Left renal cortex interstitium (tissue), 4 donors: ENCODE measurements at regions not wholly inside any gene's neighbourhood (a gene's known extent, or its start where the extent isn't known, plus 50 kb on each side); places are given as distances from the start of the nearest gene placed in this dataset.
A peak's percentile ranks its signal among the peaks of the same experiment; 100 is the strongest.
"Not testable (repeated sequence)": the region's sequence is repeated elsewhere in the genome, so short reads cannot be mapped to it uniquely, and the experiment has no call there.

Source experiments
- DNase-seq, 4 donors: peaks; one replicate each; pipeline ENCODE4 v3.0.0-alpha.2; 2013; ENCODE audit warnings: low read depth in 4 of 4, low spot score in 2 of 4, missing footprints in 1 of 4

DNA sequence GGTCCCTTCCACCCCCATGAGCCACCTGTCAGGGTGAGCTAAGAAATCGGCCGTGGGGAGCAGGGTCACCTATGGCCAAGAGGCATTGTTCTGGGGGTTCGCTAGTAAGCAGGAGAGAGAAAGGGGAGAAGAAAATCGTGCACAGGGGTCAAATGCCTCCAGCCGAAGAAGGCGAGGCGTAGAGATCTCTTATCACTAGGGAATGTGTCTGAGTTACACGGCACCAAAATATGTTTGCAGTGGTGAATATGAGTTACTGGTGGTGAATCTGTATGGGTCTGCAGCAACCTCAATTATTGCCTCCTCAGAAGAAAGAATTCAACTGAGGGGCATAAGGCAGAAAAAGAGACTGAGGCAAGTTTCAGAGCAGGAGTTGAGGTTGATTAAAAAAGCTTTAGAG, 54.2 kb upstream of the RABGAP1L start:
- DNase-seq = no peak

DNA sequence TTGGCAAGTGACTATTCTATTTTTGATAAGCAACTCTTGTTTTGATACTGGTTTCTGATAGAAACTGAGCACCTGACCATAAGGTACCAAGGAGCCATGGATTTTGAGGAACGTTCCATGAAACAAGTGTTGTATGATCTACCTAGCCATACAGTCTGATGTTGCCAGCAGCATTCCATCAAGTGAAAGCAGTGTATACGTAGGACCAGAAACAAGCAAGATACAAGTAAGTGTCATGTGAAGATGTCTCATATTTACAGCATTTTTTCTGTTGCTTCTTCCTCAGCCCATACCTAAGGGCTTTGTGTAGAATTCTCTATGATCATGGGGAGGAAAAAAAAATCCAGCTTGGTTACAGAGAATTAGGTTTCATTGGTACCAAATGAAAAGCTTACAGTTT, 55.6 kb upstream of the RABGAP1L start:
- DNase-seq = no peak

DNA sequence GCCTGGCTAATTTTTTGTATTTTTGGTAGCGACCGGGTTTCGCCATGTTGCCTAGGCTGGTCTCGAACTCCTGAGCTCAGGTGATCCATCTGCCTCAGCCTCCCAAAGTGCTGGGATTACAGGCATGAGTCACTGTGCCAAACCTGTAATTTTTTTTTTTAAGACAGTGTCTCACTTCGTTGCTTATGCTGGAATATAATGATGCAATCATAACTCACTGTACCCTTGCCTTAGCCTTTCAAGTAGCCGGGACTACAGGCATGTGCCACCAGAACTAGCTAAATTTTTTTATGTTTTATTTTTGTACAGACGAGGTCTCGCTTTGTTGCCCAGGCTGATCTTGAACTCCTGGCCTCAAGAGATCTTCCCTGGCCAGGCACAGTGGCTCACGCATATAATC, 57.3 kb upstream of the RABGAP1L start:
- DNase-seq = not testable (repeated sequence)

DNA sequence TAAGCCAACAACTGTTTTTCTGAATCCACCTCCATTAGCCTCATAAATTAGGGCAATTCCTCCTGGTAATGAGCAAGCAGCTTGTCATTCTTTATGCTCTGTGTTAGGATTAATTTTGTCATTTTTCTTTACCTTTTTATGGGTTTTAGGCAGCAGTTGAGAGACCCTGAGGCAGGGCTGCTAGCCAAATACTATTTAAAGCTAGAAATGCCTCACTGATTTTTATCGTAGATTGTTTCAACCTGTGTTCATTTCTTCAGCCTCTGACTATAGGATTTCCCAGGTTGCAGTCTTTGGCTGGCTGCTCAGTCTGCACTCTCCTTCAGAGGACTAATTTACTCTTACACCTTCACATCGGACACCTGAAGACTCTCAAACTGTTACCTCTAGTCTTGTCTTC, 61.9 kb upstream of the RABGAP1L start:
- DNase-seq = no peak

DNA sequence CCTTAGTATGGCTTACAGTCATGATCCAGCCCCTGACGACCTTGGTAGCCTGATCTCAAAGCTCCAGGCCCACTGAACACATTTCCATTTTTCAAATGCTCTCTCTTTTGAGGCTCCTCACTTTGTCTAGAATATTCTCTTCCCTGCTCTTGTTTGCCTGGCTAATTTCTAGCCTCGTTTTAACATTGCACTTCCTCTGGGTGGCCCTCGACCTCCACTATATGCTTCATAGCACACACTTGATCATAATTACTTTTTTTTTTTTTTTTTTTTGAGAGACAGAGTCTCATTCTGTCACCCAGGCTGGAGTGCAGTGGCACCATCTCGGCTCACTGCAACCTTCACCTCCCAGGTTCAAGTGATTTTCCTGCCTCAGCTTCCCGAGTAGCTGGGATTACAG, 65.5 kb upstream of the RABGAP1L start:
- not testable (repeated sequence) for DNase-seq

DNA sequence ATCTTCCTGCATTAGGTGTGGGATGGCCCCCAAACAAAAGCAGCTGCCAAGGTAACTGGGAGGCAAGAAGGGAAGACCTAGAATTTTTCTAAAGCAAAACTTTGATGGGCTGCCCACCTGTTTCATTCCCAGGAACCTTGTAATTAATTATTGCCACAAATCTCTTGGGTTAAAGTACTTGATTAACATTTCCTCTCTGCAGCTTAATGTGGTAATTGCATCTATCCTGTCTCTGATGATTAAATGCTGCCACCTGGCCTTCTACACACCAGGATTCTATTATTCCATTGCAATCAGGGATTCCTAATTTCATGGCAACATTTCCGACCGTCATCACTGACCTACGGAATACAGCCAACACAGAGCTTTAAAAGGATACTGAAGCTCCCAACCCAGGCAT, 68.3 kb upstream of the RC3H1 start:
- DNase-seq = no peak

DNA sequence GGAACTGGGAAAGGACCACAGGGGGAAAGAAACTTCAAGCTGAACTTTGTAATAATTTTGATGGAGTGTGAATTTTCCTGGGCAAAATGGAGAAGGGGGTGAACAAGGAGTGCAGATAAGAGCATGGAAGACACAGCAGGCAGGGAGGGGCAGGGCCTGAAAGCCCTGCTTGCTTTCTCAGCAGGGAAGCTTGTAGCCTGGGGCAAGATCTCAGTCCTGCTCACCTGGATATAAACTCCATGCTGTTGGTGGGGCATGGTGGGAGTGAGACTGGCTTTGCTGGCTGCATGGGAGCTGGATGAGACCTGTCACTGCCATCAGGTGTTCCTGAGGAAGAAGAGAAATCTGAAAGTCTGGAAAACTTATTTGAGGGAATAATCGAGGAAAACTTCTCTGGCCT, 58.7 kb upstream of the RC3H1 start:
- no peak for DNase-seq

DNA sequence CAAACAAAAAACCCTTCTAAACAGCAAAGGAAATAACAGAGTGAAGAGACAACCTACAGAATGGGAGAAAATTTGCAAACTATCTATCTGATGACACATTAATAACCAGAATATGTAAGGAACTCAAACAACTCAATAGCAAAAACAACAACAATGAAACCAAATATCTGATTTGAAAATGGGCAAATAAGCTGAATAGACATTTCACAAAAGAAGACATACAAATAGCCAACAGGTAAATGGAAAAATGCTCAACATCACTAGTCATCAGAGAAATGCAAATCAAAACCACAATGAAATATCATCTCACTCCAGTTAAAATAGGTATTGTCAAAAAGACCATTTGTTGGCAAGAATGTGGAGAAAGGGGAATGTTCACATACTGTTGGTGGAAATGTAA, 57.6 kb upstream of the RC3H1 start:
- DNase-seq = no peak

DNA sequence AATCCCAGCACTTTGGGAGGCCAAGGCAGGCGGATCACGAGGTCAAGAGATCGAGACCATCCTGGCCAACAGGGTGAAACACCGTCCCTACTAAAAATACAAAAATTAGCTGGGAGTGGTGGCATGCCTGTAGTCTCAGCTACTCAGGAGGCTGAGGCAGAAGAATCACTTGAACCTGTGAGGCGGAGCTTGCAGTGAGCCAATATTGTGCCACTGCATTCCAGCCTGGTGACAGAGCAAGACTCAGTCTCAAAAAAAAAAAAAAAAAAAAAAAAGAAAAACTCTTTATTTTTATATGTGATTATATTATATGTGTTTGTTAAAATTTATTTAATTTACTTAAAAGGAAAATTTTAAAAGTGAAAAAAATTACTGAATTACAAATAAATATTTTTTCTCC, 56.8 kb upstream of the RC3H1 start:
- not testable (repeated sequence) for DNase-seq

DNA sequence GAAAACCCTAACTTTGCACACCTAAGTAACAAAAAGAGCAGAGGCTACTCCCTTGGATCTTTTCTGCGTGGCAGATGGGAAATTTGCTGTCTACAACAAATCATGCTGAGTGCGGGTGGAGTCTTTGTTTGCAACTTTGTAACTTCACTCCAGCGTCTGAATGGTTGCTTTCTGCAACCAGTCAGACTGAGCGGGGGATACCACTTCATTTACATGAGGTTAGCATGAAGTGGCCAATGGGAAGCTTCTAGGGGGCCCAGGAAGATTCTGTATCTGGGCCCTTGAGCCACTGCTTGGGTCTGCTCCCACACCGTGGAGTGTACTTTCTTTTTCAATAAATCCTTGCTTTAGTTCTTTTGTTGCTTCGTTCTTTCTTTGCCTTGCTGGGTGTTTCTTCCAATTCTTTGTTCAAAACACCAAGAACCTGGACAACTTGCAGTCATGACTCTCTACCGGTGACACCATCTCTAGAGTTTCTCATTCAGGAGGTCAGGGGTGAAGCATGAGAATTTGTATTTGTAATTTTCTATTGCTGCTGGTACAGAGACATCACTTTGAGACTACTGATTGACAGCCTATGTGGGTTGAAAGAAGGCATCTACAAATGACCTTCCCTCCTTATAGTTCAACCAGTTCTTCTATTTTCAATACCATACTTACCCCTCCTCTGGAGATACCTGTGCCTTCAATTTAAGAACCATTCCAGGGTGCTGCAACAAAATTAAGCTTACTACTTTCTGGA, 55.8 kb upstream of the RC3H1 start:
- no peak for DNase-seq

DNA sequence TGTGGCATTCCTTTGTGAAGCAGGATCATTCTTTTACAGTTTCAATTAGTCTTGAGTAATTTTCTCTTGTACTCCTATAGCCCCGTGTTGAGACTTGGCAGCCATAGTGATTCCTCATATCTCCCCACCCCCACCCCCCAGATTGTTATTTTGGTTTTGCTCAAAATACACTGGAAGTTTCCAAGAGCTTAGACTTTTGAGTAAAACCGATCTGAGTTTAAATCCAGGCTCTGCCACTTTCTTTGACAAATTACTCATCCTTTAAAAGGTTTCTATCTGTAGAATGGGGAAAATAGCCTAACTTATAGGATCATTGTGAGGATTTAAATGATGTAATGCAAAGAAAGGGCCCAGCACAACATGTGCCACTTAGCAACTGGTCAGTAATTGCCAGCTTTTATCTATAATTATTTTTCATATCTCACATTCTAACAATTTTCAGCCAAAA, 53.1 kb upstream of the RC3H1 start:
- no peak for DNase-seq

DNA sequence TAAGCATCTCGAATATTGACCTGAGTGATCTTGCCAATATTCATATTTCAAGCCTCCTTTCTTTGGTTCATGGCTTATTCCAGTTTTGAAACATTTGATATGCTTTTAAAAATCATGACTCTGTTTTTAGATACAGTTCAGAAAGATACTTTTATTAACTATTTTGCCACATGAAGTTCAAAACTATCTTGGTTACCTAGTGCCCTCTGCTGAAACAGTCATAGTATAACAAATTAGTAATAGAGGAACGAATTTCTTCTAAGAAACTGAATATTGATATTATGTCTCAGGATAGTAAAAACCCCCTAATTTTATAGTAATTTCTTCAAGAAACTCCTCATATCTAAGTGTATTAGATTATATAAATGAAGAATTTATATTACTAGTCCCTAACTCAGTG, 52.6 kb upstream of the RC3H1 start:
- DNase-seq = no peak

DNA sequence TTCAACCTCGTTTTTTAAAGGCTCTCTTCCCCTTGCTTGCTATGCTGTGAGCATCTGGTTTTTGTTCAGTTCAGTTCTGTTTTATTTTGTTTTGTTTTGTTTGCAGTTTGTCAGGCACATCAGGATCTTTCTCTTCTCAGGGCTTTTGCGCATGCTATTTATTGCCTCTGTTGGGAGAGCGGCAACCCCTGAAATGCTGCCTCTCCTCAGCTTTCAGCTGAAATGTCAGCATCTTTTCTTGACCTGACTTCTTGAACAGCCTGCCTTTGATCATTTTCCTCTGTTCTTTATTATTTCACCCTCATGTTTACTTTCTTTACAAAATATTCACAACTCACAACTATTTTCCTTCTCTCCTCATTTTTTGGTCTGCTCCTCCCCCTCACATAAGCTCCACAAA, 50.4 kb upstream of the RC3H1 start:
- peak in 1 of 4 donors; percentile 12 for DNase-seq
